HG02571 (cell line): ENCODE measurements at regions not wholly inside any gene's neighbourhood (a gene's known extent, or its start where the extent isn't known, plus 50 kb on each side); places are given as distances from the start of the nearest gene placed in this dataset.
"Not testable (repeated sequence)": the region's sequence is repeated elsewhere in the genome, so short reads cannot be mapped to it uniquely, and the experiment has no call there.

Experiments used
- ATAC-seq: cut with Tn5 transposase; IDR thresholded peaks from one replicate; pipeline ENCODE4 v1.9.1; 2021; ENCODE audit warnings: mild to moderate bottlenecking, moderate library complexity; ENCODE audit not compliant: unreplicated experiment

- not testable (repeated sequence) for ATAC-seq
Measured at GRCh38 chr7:149992366-149992765, 118.6 kb downstream of the ATP6V0E2 start.

GRCh38 chr7:149995369-149996026, 121.7 kb downstream of the ATP6V0E2 start:
- not testable (repeated sequence) for ATAC-seq

- ATAC-seq: not testable (repeated sequence)
Measured at GRCh38 chr7:150000780-150001599, 127.2 kb downstream of the ATP6V0E2 start.

GRCh38 chr7:150003304-150003810, 129.6 kb downstream of the ATP6V0E2 start:
- ATAC-seq: no peak

GRCh38 chr7:150003973-150004372, 130.2 kb downstream of the ATP6V0E2 start:
- not testable (repeated sequence) for ATAC-seq

- ATAC-seq: not testable (repeated sequence)
Measured at GRCh38 chr7:150004843-150005242, 131.1 kb downstream of the ATP6V0E2 start.

GRCh38 chr7:150009620-150010303, 136.0 kb downstream of the ATP6V0E2 start:
- ATAC-seq: not testable (repeated sequence)

- ATAC-seq: not testable (repeated sequence)
Measured at GRCh38 chr7:150016651-150017189, 143.0 kb downstream of the ATP6V0E2 start.

GRCh38 chr7:150020210-150020609, 146.4 kb downstream of the ATP6V0E2 start:
- ATAC-seq: not testable (repeated sequence)

- ATAC-seq: not testable (repeated sequence)
Measured at GRCh38 chr7:150024550-150025490, 151.1 kb downstream of the ATP6V0E2 start.

- ATAC-seq: not testable (repeated sequence)
Measured at GRCh38 chr7:150025802-150026201, 152.0 kb downstream of the ATP6V0E2 start.

GRCh38 chr7:150028344-150029012, 154.7 kb downstream of the ATP6V0E2 start:
- not testable (repeated sequence) for ATAC-seq

GRCh38 chr7:150029013-150029389, 155.2 kb downstream of the ATP6V0E2 start:
- ATAC-seq: not testable (repeated sequence)

- ATAC-seq: not testable (repeated sequence)
Measured at GRCh38 chr7:150031733-150032132, 158.0 kb downstream of the ATP6V0E2 start.

GRCh38 chr7:150033711-150034110, 159.9 kb downstream of the ATP6V0E2 start:
- not testable (repeated sequence) for ATAC-seq

GRCh38 chr7:150035769-150036168, 162.0 kb downstream of the ATP6V0E2 start:
- not testable (repeated sequence) for ATAC-seq

GRCh38 chr7:150039061-150039460, 165.3 kb downstream of the ATP6V0E2 start:
- ATAC-seq: not testable (repeated sequence)

GRCh38 chr7:150042281-150042680, 168.5 kb downstream of the ATP6V0E2 start:
- not testable (repeated sequence) for ATAC-seq

GRCh38 chr7:150044771-150045170, 171.0 kb downstream of the ATP6V0E2 start:
- ATAC-seq: not testable (repeated sequence)
